Urothelium cell line (cell line): ENCODE measurements at regions not wholly inside any gene's neighbourhood (a gene's known extent, or its start where the extent isn't known, plus 50 kb on each side); places are given as distances from the start of the nearest gene placed in this dataset.
"Not testable (repeated sequence)": the region's sequence is repeated elsewhere in the genome, so short reads cannot be mapped to it uniquely, and the experiment has no call there.

Source experiments
- DNase-seq: peaks from one replicate; pipeline ENCODE4 v3.0.0; 2011; ENCODE audit warnings: low spot score, mixed read lengths
- FAIRE-seq: peaks from 2 replicates; lab custom pipeline; 2011; peaks lifted over from hg19 to GRCh38; lab: Jason Lieb, UNC

DNA sequence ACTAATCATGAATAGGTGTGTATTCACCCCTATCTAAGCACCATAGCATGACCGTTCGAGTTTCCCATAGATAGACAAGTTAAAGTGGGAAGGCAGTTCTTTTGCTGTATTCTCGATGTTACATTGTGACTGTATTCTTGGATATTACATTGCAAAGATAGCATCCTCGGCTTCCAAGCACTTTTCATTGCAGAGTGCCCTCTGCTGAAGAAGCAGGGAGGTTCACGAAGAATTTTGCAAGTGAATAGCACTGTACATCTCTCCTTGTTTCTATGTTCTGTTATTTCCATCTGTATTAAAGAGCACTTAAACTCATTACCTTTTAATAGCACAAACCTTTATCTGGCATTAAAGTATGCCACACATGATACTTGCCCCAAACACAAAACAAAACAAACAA lies 426.7 kb upstream of the ARX start:
- no peak for DNase-seq
- no peak for FAIRE-seq

DNA sequence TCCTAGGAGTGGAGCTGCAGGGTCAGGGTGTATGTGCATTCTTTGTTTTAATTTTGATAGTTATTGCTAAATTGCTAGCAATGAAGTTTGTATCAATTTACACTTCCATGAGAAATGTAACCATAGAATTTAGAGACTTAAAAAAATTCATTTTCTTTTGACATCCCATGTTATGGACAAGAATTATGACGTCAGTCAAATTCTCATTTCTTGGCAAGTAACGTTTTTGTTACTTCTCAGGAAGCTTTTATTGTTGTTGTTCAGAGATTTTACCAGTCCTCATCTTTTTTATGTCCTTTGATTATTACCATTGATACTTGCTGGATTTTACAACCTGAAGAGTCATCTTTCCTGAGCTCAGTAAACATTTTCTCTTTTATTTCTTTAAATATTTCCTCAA lies 417.5 kb upstream of the ARX start:
- FAIRE-seq, result no peak
- no peak for DNase-seq

DNA sequence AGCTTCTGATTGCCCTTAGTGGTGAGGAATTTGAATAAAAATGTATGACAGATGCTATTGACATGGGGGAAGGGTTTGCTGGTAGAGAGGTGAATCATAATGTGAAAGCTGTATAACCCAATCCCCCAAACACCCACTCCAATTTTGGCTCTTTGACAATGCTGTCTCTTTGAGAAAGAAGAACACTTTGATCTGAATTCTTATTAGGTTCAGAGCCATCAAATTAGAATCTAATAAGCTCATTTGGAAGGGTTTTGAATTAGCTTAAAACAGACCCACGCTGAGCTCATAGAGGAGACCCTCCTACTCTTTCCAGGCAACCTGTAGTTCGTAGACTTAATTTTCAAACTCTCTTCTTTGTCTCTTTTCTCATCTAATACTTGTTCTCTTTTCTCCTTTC lies 416.6 kb upstream of the ARX start:
- no peak for DNase-seq
- no peak for FAIRE-seq

DNA sequence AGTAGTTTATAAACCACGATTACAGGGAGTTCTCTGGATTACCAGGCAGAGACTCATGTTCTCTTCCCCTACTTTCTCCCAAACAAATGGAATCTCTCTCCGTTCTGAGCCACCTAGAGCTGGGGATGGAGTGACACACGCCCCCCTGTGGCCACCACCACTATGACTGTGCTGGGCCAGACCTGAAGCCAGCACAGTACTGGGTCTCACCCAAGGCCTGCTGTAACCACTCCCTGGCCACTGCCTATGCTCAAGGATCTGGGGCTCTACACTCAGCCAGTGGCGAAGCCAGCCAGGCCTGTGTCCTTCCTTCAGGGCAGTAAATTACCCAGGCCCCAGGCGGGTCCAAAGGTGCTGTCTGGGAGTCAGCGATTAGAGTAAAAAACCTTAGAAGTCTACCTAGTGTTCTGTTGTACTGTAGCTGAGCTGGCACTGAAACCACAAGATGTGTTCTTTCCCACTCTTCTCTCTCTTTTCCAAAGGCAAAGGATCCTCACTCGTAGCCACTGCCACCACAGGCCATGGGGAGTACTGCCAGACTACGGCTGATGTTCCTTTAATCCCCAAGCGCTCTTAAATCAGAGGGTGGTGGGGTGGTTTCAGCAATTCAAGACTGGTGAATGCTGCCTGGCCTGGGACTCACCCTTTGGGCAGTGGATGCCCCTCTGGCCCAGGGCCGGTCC lies 412.2 kb upstream of the ARX start:
- DNase-seq, result no peak
- no peak for FAIRE-seq

DNA sequence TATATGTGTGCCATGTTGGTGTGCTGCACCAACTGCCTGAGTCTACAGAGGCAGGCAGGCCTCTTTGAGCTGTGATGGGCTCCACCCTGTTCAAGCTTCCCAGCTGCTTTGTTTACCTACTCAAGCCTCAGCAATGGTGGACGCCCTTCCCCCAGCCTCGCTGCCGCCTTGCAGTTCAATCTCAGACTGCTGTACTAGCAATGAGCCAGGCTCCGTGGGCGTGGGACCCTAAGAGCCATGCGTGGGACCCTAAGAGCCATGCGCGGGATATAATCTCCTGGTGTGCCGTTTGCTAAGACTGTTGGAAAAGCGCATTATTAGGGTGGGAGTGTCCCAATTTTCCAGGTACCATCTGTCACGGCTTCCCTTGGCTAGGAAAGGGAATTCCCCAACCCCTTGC lies 388.4 kb upstream of the ARX start:
- not testable (repeated sequence) for DNase-seq, FAIRE-seq

DNA sequence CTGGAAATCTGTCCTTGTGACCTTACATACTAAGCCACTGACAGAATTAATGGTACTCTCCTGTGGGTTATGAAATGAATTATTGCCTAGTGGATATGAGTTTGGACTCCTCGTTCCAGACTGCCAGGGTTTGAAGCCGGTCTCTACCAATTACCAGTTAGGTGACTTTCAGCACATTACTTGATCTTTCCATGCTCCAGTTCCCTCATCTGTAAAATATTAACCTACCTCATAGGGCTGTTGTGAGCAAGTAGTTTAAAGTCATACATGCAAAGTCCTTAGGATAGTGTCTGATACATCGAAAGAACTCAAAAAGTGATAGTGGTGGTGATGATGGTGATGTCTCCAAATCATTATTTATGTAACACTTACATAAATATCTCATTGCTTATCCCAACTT lies 373.5 kb upstream of the ARX start:
- no peak for DNase-seq
- no peak for FAIRE-seq

DNA sequence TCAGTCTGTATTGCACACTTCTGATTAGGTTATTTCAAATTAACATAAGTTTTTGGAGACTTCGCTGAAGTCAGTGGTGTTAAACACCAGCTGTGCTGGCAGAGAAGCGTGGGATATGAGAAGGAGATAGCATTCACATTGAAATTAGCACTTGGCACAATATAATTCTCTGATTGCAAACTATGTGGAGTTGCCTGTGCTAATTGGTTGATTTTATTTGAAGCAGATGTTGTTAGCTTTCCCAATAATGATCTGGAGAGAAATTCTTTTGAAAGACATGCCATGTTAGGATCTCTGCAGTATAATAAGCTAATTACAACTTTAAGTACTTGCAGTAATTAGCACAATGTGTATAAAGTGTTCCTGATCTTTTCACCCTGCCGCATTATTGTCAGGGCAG lies 367.4 kb upstream of the ARX start:
- FAIRE-seq, result no peak
- no peak for DNase-seq

DNA sequence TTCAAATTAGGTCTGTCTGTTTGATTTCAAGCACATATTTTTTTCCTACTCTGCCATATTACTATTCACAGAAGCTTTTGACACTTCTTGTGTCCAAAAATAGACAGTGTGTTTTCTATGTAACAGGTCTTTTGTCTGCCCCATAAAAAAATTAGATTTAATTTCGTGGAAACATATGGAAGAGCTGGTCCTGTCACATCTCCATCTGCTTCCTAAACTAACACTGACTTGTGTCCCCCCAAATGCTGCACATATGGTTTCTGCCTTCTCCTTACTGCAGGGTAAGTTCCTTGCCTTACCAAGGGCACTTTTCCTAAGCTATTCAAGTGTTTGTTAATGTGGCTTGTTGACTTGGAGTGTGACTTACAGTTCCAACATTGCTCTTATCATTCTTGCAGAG lies 340.7 kb upstream of the ARX start:
- DNase-seq (no peak), FAIRE-seq (no peak)

DNA sequence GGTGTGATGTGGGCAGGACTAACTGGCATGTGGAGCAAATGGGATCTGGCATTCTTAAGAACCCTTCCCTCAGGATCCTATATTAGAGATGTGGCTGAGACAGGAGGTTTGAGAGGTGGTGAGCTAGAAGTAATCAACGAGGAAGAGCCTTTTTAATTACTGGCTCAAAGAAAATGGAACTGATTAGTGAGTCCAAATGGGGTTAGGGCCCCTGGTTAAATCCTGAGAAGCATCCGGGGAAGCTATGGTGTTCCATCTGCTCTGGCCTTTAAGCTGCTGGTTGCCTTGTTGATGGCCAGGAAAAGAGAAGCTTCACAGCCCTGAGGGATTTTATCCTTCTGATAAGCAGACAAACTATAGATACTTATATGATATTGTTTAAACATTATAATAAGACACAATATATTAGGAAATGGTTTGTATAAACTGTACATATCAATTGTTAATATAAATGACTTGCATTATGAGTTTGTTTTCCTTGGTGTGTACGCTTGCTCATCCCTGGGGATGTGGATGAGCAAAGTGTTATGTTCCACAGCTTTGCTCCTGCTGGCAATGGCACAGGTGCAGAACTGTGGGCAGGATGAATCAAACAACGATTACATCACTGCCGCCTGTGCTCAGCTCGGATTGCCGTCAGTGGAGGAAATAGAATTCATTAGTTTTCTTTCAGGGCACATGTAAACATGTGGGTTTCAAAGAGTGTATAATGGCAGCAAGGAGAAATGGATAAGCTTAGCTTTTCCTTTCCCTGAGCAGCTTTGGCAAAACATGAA lies 328.6 kb upstream of the ARX start:
- FAIRE-seq (no peak), DNase-seq (peak; percentile 5)

DNA sequence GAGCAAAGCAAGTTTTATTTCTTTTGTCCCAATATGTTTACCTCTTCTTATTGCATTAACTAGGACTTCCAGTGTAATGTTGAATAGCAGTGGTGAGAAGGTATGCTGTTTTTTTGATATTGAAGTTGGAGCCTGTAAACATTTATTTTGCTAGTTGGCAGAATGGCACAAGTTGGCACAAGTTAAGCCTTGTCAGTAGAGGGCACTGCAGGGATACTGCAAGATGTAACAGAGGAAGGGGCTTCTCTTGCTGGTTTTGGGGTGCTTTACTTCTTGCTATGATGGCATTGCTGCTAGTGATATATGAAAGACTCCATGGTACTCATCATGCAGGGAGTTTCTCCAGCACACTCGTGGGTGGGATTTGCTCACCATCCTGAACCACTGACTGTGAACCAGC lies 327.3 kb upstream of the ARX start:
- DNase-seq (no peak), FAIRE-seq (no peak)

DNA sequence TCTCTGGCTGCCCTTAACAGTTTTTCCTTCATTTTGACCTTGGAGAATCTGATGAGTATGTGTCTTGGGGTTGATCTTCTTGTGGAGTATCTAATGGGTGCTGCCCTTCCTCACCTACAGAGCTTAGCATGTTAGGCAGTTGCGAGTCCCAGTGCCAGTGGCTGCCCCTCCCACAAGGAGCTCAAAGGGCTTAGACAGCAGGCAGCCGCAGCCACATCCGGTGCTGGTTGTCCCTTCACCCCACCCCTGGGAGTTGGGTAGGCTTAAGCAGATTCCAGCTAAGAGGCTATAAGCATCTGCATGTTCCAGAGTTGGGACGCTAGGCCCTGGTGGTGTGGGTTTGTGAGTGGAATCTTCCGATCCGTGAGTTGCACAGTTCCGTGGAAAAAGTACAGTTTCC lies 322.1 kb upstream of the ARX start:
- FAIRE-seq, result no peak
- DNase-seq, result no peak

DNA sequence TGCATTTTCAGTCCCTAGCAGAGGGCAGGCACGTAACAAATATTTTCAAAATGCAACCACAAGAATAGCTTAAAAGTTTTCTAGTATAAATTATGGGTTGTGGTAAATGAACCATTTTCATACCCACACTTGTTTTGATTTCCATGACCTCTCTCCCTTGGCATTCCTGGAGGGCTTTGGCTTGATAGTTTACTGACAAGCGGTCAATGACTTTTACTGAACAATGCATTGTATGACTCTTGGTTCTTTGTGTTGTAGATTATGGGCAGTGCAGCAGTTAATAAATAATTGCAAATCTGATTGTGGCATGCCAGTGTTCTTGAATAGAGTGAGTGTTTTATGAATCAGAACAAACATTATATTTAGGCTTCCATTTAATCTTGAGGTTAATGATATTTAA lies 285.2 kb upstream of the ARX start:
- no peak for DNase-seq
- FAIRE-seq, result no peak

DNA sequence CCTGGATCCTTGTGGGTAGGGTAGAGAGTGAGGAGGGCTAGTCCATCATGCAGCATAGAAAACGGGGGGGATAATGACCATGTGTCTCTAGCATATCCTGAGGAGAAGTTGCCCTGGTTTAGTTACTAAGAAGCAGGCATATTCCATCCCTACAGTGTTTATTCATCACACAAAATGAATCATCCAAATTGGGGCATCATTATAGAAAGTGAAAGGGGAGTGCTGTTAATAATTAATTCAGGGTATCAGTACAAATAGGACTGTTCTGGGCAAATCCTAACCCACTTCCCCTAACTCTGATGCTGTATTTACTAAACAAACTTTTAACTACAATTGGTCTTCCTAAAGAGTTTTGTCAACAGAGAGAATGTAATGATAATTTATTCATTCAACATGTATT lies 281.1 kb upstream of the ARX start:
- no peak for FAIRE-seq
- DNase-seq, result no peak

DNA sequence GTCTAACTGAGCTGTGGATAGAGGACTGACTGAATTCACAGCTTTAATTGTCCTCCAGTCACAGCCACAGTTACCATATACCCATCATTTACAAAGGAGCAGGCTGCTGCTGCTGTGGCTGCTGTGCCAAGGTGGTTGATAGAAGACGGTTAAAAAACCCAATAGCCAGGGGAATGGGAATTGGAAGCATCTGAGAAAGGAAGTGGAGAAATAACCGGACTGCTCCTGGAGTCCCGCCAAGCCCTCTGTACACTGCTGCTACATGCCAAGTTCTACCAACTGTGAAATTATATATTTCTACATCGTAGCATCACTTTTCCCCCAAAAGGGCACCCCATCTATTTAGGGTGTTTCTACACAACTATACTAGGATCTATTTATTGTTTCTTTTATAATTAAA lies 279.7 kb upstream of the ARX start:
- no peak for FAIRE-seq
- DNase-seq, result no peak

DNA sequence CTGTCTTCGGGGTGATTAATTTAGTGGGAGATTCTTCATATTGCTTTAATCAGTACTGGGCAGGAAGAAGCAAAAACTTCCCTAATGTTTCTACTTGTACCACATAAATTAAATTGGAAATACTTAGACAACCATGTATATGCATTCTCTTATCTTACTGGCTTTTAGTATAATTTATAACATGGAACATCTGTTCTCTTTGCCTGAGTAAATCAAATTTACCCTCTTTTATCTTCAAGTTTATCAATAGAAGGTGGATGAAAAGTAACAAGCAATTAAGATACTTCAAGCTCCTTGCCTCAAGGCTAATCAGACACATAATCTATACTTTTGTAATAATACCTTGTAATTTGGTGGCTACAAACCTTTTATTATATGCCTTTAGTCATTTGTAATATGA lies 274.4 kb upstream of the ARX start:
- FAIRE-seq, result no peak
- DNase-seq, result no peak

DNA sequence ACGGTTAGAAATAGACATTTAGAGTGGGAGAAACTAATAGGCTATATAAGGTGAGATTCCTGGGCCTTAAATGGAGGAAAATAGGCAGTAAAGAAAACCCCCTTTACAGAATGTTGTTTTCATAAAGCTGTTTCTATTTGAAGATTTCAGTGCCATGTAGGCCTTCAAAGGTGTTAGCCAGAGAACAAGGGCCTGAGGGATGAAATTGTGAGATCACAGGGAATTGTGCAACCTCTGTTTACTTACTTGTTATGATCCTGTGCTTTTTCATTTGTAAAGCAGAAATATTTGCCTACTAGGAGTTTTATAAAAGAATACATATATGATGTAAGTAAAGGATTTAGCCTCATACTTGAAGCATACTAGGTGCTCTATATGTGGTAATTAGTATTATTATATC lies 272.9 kb upstream of the ARX start:
- no peak for FAIRE-seq

DNA sequence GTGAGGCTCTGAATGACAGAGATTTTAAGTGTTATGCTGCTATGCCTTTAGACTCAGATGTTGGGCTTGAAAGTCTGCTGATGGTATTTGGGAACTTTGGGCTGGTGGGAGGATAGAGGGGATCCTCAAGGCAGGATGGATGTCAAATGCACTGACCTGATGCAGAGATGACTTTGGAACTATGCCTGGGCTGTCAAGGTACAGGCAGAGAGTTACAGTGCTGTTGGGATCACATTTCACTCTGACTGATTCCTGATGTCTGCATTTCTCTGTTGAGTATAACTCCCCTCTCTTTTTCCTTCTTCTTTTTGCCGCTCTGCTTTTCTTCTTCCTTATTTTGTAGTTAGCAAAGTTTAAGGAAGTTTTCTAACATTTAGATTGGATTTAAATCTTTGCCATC lies 271.8 kb upstream of the ARX start:
- DNase-seq (no peak), FAIRE-seq (no peak)

More for the DNA sequence above, 272.9 kb upstream of the ARX start:
- no peak for DNase-seq

DNA sequence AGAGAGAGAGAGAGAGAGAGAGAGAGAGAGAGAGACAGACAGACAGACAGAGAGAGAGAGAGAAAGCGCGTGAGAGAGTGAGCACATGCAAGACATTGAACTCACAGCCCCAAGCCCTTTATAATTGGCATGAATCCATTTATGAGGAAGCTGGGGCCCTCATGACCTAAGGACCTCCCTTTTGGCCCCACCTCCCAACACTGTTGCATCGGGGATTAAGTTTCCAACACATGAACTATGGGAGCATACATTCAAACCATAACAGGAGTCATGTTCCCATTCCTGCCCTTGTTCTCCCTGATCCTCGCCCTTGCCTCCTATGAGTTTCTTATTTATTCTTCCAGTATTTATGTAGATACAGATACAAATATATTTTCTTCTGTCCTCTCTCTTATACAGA lies 269.8 kb upstream of the ARX start:
- FAIRE-seq (no peak), DNase-seq (no peak)

DNA sequence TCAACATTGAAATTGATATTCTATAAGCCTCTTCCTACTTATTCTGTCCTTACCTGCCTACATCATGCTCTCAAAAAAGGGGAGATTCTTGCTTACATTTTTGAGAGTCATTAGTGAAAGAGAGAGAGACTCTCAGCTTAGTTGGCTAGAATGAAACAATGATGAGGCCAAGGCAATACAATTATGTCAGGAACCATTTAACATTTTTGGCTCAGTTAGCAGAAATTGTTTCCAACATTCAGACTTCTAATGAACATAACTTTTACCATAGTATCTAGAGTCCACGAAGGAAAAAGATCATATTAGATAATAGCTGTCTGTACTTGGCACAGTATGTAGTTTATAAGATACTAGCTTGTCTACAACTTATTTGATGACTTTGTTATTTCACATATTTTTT lies 263.7 kb upstream of the ARX start:
- FAIRE-seq (no peak), DNase-seq (no peak)

DNA sequence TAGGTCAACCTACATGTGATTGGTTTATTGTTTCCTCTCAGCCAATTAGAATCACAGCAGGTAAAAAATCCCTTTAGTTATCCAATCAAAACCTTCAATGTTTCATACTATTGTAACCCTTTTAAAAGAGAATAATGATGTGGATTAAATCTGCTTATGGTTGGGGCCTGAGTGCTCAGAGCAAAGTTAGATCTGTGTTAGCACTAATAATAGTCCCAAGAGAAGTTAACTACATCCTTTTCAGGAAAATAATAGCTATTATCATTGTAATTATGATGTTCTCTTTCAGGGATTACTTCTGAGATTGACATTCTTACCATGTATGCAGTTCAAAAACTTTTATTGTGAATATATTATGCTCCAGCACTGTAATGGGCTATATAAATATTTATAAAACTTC lies 262.6 kb upstream of the ARX start:
- DNase-seq, result no peak
- no peak for FAIRE-seq

DNA sequence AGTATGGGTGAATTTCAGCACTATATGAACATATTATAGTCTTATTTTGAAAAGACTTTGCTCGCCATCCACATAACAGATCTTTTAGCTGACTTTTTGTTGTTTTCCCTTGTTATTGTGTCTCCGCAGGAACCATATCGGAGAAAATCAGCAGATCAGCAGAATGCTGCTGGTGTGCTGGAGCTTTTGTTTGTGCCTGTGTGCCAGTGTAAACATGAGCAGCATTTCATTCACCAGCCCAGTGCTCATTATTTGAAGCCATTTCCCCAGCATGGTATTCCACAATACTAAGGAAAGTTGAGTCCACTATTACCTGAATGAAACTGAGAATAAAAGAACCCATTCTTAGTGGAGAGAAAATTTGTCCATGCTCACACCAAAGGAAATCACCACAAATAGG lies 261.8 kb upstream of the ARX start:
- DNase-seq (no peak), FAIRE-seq (no peak)

DNA sequence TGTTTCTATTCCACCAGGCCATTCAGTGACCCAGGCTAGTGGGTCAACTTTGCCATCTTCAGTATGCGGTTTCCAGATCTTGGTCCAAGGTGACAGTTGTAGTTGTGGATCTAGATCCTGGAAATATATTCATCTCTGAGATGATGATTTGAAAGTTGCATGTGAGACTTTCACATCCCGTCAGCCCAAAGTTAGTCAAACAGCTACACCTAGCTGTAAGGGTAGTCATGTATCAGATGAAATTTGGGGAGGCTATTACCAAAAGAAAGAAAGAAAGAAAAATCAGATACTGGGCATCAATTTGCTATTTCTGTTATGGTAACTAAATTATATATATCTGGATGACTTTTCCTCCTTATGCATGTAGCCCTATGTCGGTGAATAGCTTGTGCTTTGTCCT lies 259.4 kb upstream of the ARX start:
- DNase-seq, result no peak
- no peak for FAIRE-seq

DNA sequence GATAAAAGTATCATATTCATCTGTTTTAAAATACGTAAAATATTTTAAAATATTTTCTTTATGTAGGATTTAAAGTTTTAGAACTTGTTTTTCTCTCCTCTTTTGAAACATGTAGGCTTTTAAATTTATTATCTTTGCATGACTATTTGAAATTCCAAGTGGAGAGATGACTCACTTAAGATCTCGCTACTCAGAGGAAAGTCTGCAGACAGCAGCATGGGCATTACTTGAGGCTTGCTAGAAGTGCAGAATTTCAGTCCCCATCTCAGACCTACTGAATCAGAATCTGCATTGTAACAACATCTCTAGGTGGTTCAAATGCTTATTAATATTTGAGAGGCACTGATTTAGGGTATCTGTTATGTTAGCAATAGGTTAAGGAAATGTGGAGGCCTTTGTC lies 225.7 kb upstream of the ARX start:
- FAIRE-seq (no peak), DNase-seq (no peak)
